Caco-2 (cell line): ENCODE measurements at regions not wholly inside any gene's neighbourhood (a gene's known extent, or its start where the extent isn't known, plus 50 kb on each side); places are given as distances from the start of the nearest gene placed in this dataset.
"Not testable (repeated sequence)": the region's sequence is repeated elsewhere in the genome, so short reads cannot be mapped to it uniquely, and the experiment has no call there.

Source experiments
- BruUV-seq: library from RNA; stranded (reverse); fragments of 400-500 nt; replicated peaks from 2 replicates; lab custom pipeline; 2021; lab: Mats Ljungman, UMichigan
- CTCF ChIA-PET: fragments of 300-600 bp; sonication (Branson Sonifier 250); formaldehyde crosslinking; loops from one replicate; lab custom pipeline; 2022; ENCODE audit warnings: antibody characterized with exemption; lab: Charles Lee
- POLR2A ChIA-PET: fragments of 300-600 bp; sonication (Branson Sonifier 250); formaldehyde crosslinking; loops from one replicate; lab custom pipeline; 2022; ENCODE audit warnings: antibody characterized with exemption; lab: Charles Lee
- DNase-seq, 2 experiments: peaks; one replicate each; pipeline versions ENCODE4 v3.0.0 to v3.0.0-alpha.2; 2020 to 2022
- H3K27me3 ChIP-seq: replicated peaks from 2 replicates; pipeline ENCODE4 v1.6.0; 2011; ENCODE audit warnings: low read length; ENCODE audit not compliant: control insufficient read depth, insufficient read depth
- H3K36me3 ChIP-seq: 2 replicates; pipeline ENCODE4 v1.5.1; 2011; ENCODE audit warnings: low read length; ENCODE audit not compliant: control insufficient read depth, insufficient read depth
- H3K4me1 ChIP-seq: fragments of 250-450 bp; sonication (Bioruptor Pico); 2 replicates; pipeline ENCODE4 v1.5.1; 2020; ENCODE audit warnings: mild to moderate bottlenecking
- H3K4me3 ChIP-seq: 2 replicates; pipeline ENCODE4 v1.5.1; 2011; ENCODE audit warnings: low read depth, mild to moderate bottlenecking, control low read depth, low read length
- H3K9me3 ChIP-seq: fragments of 250-450 bp; sonication (Bioruptor Pico); 2 replicates; pipeline ENCODE4 v1.5.1; 2020; ENCODE audit warnings: mild to moderate bottlenecking, moderate library complexity
- H3K27ac Mint-ChIP-seq: one replicate; pipeline ENCODE4 v1.8.0; 2022; ENCODE audit warnings: mixed read lengths; ENCODE audit not compliant: unreplicated experiment
- H3K27me3 Mint-ChIP-seq: one replicate; pipeline ENCODE4 v1.8.0; 2022; ENCODE audit warnings: mixed read lengths; ENCODE audit not compliant: insufficient read depth, unreplicated experiment
- H3K36me3 Mint-ChIP-seq: one replicate; pipeline ENCODE4 v1.8.0; 2022; ENCODE audit warnings: mild to moderate bottlenecking, mixed read lengths; ENCODE audit not compliant: insufficient read depth, unreplicated experiment
- H3K4me1 Mint-ChIP-seq: one replicate; pipeline ENCODE4 v1.8.0; 2022; ENCODE audit warnings: low read depth, mixed read lengths; ENCODE audit not compliant: unreplicated experiment
- H3K4me3 Mint-ChIP-seq: one replicate; pipeline ENCODE4 v1.8.0; 2022; ENCODE audit warnings: mild to moderate bottlenecking, moderate library complexity, mixed read lengths; ENCODE audit not compliant: unreplicated experiment
- H3K9me3 Mint-ChIP-seq: one replicate; pipeline ENCODE4 v1.8.0; 2022; ENCODE audit warnings: mixed read lengths; ENCODE audit not compliant: unreplicated experiment
- intact Hi-C: fragments of 100-400 bp; cut with micrococcal nuclease; formaldehyde crosslinking; loops from one replicate; pipeline ENCODE4 v1.10.0; 2022; ENCODE audit not compliant: unreplicated experiment
- TF ChIP-seq, protein P1 (sequence below), 2 experiments: fragments of 200-600 bp in 1 of 2; IDR thresholded peaks; 1 replicate in 1 of 2; 2 replicates in 1 of 2; pipeline versions ENCODE4 v1.5.1 to v1.8.0; 2011 to 2022; ENCODE audit warnings: antibody characterized with exemption in 1 of 2, control low read depth in 1 of 2, inconsistent platforms in 1 of 2, low read depth in 1 of 2, low read length in 1 of 2, mild to moderate bottlenecking in 1 of 2, moderate library complexity in 1 of 2; ENCODE audit not compliant: insufficient read depth in 1 of 2, severe bottlenecking in 1 of 2, unreplicated experiment in 1 of 2

DNA sequence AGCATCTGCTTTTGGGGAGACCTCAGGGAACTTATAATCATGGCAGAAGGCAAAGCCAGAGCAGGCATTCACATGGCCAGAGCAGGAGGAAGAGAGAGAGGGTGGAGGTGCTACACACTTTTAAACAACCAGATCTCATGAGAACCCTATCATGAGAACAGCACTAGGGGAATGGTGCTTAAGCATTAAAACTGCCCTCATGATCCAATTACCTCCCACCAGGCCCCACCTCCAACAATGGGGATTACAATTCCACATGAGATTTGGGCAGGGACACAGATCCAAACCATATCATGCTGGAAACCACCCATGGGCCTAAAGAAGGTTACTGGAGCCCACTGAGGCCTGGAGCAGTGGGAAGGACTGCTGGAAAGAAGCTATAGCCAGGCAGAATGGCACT is 66.9 kb upstream of the CHST1 start:
- H3K36me3 Mint-ChIP-seq: no peaks in the 10 kb centered on the region
- TF ChIP-seq, protein P1, sequence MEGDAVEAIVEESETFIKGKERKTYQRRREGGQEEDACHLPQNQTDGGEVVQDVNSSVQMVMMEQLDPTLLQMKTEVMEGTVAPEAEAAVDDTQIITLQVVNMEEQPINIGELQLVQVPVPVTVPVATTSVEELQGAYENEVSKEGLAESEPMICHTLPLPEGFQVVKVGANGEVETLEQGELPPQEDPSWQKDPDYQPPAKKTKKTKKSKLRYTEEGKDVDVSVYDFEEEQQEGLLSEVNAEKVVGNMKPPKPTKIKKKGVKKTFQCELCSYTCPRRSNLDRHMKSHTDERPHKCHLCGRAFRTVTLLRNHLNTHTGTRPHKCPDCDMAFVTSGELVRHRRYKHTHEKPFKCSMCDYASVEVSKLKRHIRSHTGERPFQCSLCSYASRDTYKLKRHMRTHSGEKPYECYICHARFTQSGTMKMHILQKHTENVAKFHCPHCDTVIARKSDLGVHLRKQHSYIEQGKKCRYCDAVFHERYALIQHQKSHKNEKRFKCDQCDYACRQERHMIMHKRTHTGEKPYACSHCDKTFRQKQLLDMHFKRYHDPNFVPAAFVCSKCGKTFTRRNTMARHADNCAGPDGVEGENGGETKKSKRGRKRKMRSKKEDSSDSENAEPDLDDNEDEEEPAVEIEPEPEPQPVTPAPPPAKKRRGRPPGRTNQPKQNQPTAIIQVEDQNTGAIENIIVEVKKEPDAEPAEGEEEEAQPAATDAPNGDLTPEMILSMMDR (IDR thresholded peaks at IDR 0.05; ENCODE audit: insufficient read depth in 1 of 2, low read depth in 1 of 2, low read length in 1 of 2, severe bottlenecking in 1 of 2, unreplicated experiment in 1 of 2): no peak
- Histone ChIP-seq H3K4me1 (no peaks in the 10 kb centered on the region), H3K27me3 (no peaks in the 10 kb centered on the region), H3K36me3 (no peaks in the 10 kb centered on the region), H3K4me3 (no peak overlapping the region), H3K9me3 (no peaks in the 10 kb centered on the region)
- POLR2A ChIA-PET: no interaction called here
- intact Hi-C loops: no loop called here
- peaks cover 16% of the 10 kb centered on the region for H3K9me3 Mint-ChIP-seq
- CTCF ChIA-PET: interaction anchor here (0.7 kb wide), 1 partner anchor 49 kb away, joined by 3 read pairs; no protein-coding TSS in a partner anchor
- no peaks in the 10 kb centered on the region for H3K4me1 Mint-ChIP-seq
- no peak for DNase-seq
- no peak overlapping the region for H3K27ac Mint-ChIP-seq
- peaks cover 22% of the 10 kb centered on the region for H3K27me3 Mint-ChIP-seq
- no peak overlapping the region for H3K4me3 Mint-ChIP-seq
- BruUV-seq: no TSS peak

GRCh38 chr11:45731171-45731570 is 65.7 kb upstream of the CHST1 start:
- H3K9me3 Mint-ChIP-seq, H3K36me3 Mint-ChIP-seq, H3K4me1 ChIP-seq, DNase-seq, H3K27me3 ChIP-seq, CTCF ChIA-PET, H3K36me3 ChIP-seq, H3K4me3 ChIP-seq, BruUV-seq, intact Hi-C loops, H3K27ac Mint-ChIP-seq, POLR2A ChIA-PET, H3K4me1 Mint-ChIP-seq, H3K4me3 Mint-ChIP-seq, H3K9me3 ChIP-seq: not testable (repeated sequence)
- peaks cover 22% of the 10 kb centered on the region for H3K27me3 Mint-ChIP-seq

DNA sequence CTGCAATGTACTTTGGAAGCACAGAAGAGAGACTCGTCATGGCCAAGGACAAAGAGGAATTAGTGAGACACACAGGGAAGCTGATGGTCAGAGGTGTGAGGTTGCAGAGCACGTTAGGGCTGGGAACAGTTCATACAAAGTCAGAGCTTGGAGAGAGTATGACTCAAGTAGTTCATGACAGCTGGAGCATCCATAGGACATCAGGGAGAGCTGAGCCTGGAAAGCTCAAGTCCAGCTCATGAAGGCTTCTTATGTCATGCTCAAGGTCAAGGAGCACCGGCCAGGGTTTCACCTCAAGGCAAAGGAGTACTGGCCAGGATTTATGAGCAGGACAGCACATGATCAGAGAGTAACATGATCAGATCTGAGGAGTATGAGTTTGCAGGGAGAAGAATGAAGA is 64.6 kb upstream of the CHST1 start:
- H3K36me3 Mint-ChIP-seq: no peaks in the 10 kb centered on the region
- H3K27ac Mint-ChIP-seq: no peak overlapping the region
- ChIA-PET POLR2A (no interaction called here), CTCF (no interaction called here)
- intact Hi-C loops: no loop called here
- no peaks in the 10 kb centered on the region for H3K4me1 Mint-ChIP-seq
- no peak overlapping the region for H3K4me3 ChIP-seq
- no peaks in the 10 kb centered on the region; the same call in 1 of the 2 replicates for H3K27me3 ChIP-seq
- peaks cover 28% of the 10 kb centered on the region for H3K27me3 Mint-ChIP-seq
- H3K4me3 Mint-ChIP-seq: no peak overlapping the region
- no peaks in the 10 kb centered on the region for H3K4me1 ChIP-seq
- no peaks in the 10 kb centered on the region for H3K9me3 ChIP-seq
- no peaks in the 10 kb centered on the region for H3K9me3 Mint-ChIP-seq
- no peaks in the 10 kb centered on the region for H3K36me3 ChIP-seq
- no peak for DNase-seq
- TF ChIP-seq, protein P1 (IDR thresholded peaks at IDR 0.05; ENCODE audit: insufficient read depth in 1 of 2, low read depth in 1 of 2, low read length in 1 of 2, severe bottlenecking in 1 of 2, unreplicated experiment in 1 of 2): no peak
- no TSS peak for BruUV-seq
